ENCODE measurements at regions not wholly inside any gene's neighbourhood (a gene's known extent, or its start where the extent isn't known, plus 50 kb on each side); places are given as distances from the start of the nearest gene placed in this dataset.

DNA sequence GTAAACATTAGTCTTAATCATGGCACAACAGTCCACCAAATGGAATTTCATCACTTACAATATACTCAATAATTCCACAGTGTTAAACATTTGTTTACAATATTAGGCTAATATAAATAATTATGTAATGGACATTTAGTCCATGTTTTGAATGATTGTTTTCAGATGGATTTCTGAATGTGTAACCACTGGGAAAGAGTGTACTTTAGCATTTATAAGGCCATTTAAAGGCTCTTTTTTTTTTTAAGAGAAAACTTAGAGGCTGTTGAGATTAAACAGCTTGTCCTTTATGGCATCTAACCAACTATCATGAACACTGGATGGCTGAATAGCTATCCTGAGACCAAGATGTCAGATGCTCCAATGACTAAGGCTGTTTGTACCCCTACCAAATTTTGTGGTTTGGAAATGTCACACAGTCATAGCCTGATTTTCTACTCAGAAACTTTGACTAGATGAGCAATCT lies 248.3 kb upstream of the GLI3 start:
- no peaks in the 10 kb centered on the region for H3K36me3 ChIP-seq
- H3K27ac ChIP-seq, result peak overlapping the region in 1 of 12 donors; percentile 36
- TF ChIP-seq, protein P1, sequence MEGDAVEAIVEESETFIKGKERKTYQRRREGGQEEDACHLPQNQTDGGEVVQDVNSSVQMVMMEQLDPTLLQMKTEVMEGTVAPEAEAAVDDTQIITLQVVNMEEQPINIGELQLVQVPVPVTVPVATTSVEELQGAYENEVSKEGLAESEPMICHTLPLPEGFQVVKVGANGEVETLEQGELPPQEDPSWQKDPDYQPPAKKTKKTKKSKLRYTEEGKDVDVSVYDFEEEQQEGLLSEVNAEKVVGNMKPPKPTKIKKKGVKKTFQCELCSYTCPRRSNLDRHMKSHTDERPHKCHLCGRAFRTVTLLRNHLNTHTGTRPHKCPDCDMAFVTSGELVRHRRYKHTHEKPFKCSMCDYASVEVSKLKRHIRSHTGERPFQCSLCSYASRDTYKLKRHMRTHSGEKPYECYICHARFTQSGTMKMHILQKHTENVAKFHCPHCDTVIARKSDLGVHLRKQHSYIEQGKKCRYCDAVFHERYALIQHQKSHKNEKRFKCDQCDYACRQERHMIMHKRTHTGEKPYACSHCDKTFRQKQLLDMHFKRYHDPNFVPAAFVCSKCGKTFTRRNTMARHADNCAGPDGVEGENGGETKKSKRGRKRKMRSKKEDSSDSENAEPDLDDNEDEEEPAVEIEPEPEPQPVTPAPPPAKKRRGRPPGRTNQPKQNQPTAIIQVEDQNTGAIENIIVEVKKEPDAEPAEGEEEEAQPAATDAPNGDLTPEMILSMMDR (IDR thresholded peaks at IDR 0.05), result no peak
- no peak for TF ChIP-seq POLR2A (IDR thresholded peaks at IDR 0.05)
- no peak for DNase-seq
- intact Hi-C loops (cut with DNase I), result loop anchor here in 2 of 10 donors (10.0 kb wide), 2 partner anchors 59 to 251 kb away; partner anchors contain the start of gene GLI3 (in 1 of the 2)
- no peak overlapping the region for H3K4me3 ChIP-seq
- H3K9me3 ChIP-seq, result no peaks in the 10 kb centered on the region
- peaks cover 0 to 6% (median 0%) of the 10 kb centered on the region in 12 donors for H3K4me1 ChIP-seq
- ATAC-seq, result peak in 1 of 4 donors; percentile 58
- H3K27me3 ChIP-seq, result no peaks in the 10 kb centered on the region

DNA sequence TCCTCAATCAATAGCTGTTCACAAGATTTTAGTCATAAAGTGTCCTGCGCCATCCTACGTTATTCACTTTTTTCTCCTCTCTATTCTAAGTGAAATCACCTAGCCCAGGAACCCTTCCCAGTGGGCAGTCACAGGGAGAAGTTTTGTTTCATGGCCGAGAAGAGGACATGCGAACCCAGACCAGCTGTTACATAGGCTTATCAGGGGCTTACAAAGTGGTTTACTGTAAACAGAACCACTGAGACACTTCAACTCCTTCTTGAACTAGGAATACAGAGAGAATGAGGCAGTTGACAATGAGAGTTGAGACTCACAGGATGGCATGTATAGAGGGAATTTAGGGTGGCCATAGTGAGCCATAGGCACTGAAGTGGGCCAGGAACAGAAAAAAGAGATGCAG lies 246.9 kb upstream of the GLI3 start:
- Histone ChIP-seq H3K9me3 (no peaks in the 10 kb centered on the region), H3K4me1 (peaks cover 0 to 15% (median 0%) of the 10 kb centered on the region in 12 donors), H3K27me3 (no peaks in the 10 kb centered on the region), H3K27ac (peak overlapping the region in 1 of 12 donors; percentile 31), H3K36me3 (no peaks in the 10 kb centered on the region), H3K4me3 (no peak overlapping the region)
- WGBS, 4 donors, result 77 to 88% (median 82%) methylated on average over 4 of the region's 4 CpGs
- no peak for ATAC-seq
- no peak for DNase-seq
- TF ChIP-seq POLR2A (IDR thresholded peaks at IDR 0.05), result no peak
- TF ChIP-seq, protein P1 (IDR thresholded peaks at IDR 0.05), result no peak
- intact Hi-C loops (cut with DNase I), result loop anchor here in 2 of 10 donors (10.0 kb wide), 2 partner anchors 61 to 249 kb away; partner anchors contain the start of gene GLI3 (in 1 of the 2)

DNA sequence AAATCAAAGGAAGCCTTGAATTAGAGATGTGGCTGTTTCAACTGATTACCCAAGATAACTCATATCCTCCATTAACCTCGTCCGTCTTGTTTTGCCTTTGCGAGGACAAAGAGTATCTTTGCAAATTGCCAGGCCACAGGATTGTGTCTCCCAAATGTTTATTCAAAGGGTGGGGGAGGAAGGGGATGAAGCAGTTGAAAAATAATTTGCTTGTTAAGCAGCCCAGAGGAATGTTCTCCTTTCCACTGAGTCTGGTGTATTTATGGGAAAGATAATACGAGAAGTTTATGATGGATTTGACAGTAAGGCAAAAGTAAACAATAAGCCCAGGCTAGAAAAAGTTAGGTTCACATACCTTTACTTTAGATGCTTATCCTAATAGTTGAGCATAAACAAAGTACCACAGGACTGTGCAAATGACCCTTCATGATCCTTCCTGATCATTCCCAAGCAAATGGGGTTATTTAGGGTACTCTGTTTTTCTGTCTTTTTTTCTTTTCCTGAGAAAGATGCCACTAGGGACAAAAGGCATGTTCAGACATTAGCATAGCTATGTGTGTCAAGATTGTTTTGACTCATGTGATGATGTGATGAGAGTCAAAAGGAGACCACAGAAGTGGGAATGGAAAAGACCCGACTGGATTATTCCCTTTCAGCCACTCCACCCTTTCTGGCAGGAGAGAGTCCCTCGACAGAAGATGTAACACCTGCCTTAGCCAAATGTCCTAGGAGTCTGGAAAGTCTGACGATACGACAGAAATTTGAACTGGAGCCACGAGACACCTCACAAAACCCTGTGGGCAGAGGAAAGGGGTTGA lies 243.0 kb upstream of the GLI3 start:
- WGBS, 4 donors, result 44 to 58% (median 53%) methylated on average over 9 of the region's 9 CpGs
- no peak for TF ChIP-seq POLR2A (IDR thresholded peaks at IDR 0.05)
- TF ChIP-seq, protein P1 (IDR thresholded peaks at IDR 0.05), result no peak
- ATAC-seq (peak; percentile 65 to 89 (median 79)), DNase-seq (peak in 1 of 5 donors; percentile 29)
- Histone ChIP-seq H3K36me3 (no peaks in the 10 kb centered on the region), H3K4me3 (no peak overlapping the region), H3K9me3 (no peaks in the 10 kb centered on the region), H3K4me1 (peaks cover 0 to 15% (median 0%) of the 10 kb centered on the region in 12 donors), H3K27ac (peak overlapping the region in 8 of 12 donors; percentile 3 to 69 (median 42)), H3K27me3 (no peaks in the 10 kb centered on the region)
- intact Hi-C loops (cut with DNase I), result loop anchor here in 2 of 10 donors (10.0 kb wide), 2 partner anchors 65 to 245 kb away; partner anchors contain the start of gene GLI3 (in 1 of the 2)

DNA sequence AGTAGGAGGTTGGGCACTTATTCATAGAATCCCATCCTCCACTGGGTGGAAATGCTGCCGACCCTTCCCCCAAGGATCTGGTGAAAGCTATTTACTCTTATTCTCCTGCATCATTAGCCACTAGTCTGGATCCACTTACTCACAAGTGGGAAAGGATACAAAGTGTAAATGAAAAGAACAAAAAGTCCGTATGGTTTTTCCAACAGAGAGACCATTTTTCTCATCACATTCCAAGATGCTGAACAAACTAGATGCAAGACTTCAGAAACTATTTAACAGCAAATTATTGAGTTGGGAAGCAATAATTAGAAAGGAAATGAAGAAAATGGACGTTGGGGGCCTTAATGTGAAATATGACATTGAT lies 242.4 kb upstream of the GLI3 start:
- no peak for TF ChIP-seq POLR2A (IDR thresholded peaks at IDR 0.05)
- TF ChIP-seq, protein P1 (IDR thresholded peaks at IDR 0.05), result no peak
- Histone ChIP-seq H3K4me1 (peaks cover 0 to 15% (median 0%) of the 10 kb centered on the region in 12 donors), H3K27me3 (no peaks in the 10 kb centered on the region), H3K27ac (peak overlapping the region in 8 of 12 donors; percentile 2 to 59 (median 25)), H3K4me3 (no peak overlapping the region), H3K36me3 (no peaks in the 10 kb centered on the region), H3K9me3 (no peaks in the 10 kb centered on the region)
- 43 to 56% (median 53%) methylated on average over 3 of the region's 3 CpGs for WGBS, 4 donors
- no peak for DNase-seq
- peak in 2 of 4 donors; percentile 31 to 35 for ATAC-seq
- intact Hi-C loops (cut with DNase I), result no loop called here

All from heart left ventricle (tissue), 16 donors.